ENCODE measurements at regions not wholly inside any gene's neighbourhood (a gene's known extent, or its start where the extent isn't known, plus 50 kb on each side); places are given as distances from the start of the nearest gene placed in this dataset.

GRCh38 chr5:94031631-94032030, 290.2 kb upstream of the POU5F2 start:
- Histone ChIP-seq H3K27me3 (ENCODE audit: insufficient read depth) (no peaks in the 10 kb centered on the region), H3K4me1 (ENCODE audit: insufficient read depth) (peaks cover 18% of the 10 kb centered on the region), H3K27ac (ENCODE audit: low read depth) (no peak overlapping the region), H3K36me3 (ENCODE audit: insufficient read depth) (no peaks in the 10 kb centered on the region), H3F3A (replicated peaks; ENCODE audit: low read depth) (no peaks in the 10 kb centered on the region), H3K9me2 (ENCODE audit: insufficient read depth) (peaks cover 16% of the 10 kb centered on the region; the same call in 1 of the 2 replicates), H3K79me2 (replicated peaks; ENCODE audit: insufficient read depth) (no peaks in the 10 kb centered on the region), H3K4me2 (no peak overlapping the region), H4K20me1 (replicated peaks; ENCODE audit: insufficient read depth) (no peaks in the 10 kb centered on the region), H2AFZ (no peak overlapping the region), H3K4me3 (no peak overlapping the region)
- DNase-seq (ENCODE audit: low spot score) (no peak), ATAC-seq (no peak)
- Mint-ChIP-seq H3K27ac (no peak overlapping the region), H3K4me1 (peaks cover 20% of the 10 kb centered on the region), H3K9me3 (peaks cover 5% of the 10 kb centered on the region), H3K4me3 (no peak overlapping the region), H3K27me3 (ENCODE audit: insufficient read depth, low read depth, poor library complexity) (no peaks in the 10 kb centered on the region), H3K36me3 (ENCODE audit: low read depth) (peaks cover 20% of the 10 kb centered on the region)
- TF ChIP-seq NANOG (IDR thresholded peaks at IDR 0.05; ENCODE audit: borderline replicate concordance) = no peak
- no peak for TF ChIP-seq STAT1 (IDR thresholded peaks at IDR 0.05; ENCODE audit: unreplicated experiment)
- no peak for TF ChIP-seq EZH2phosphoT487 (IDR thresholded peaks at IDR 0.05; ENCODE audit: unreplicated experiment)

GRCh38 chr5:94028001-94028400, 286.6 kb upstream of the POU5F2 start:
- Histone ChIP-seq H3K27ac (ENCODE audit: low read depth) (no peak overlapping the region), H3K4me3 (no peak overlapping the region), H2AFZ (no peak overlapping the region)

More at GRCh38 chr5:94028001-94028400, 286.6 kb upstream of the POU5F2 start:
- Mint-ChIP-seq H3K27me3 (ENCODE audit: insufficient read depth, low read depth, poor library complexity) (no peaks in the 10 kb centered on the region), H3K27ac (no peak overlapping the region), H3K9me3 (peaks cover 8% of the 10 kb centered on the region), H3K4me3 (no peak overlapping the region), H3K4me1 (peaks cover 17% of the 10 kb centered on the region), H3K36me3 (ENCODE audit: low read depth) (peaks cover 25% of the 10 kb centered on the region)
- H3K36me3 ChIP-seq (ENCODE audit: insufficient read depth) = no peaks in the 10 kb centered on the region
- DNase-seq (ENCODE audit: low spot score) = no peak
- H3K79me2 ChIP-seq (replicated peaks; ENCODE audit: insufficient read depth) = no peaks in the 10 kb centered on the region
- no peaks in the 10 kb centered on the region for H3F3A ChIP-seq (replicated peaks; ENCODE audit: low read depth)
- peaks cover 17% of the 10 kb centered on the region; the same call in 1 of the 2 replicates for H3K9me2 ChIP-seq (ENCODE audit: insufficient read depth)
- no peaks in the 10 kb centered on the region for H3K27me3 ChIP-seq (ENCODE audit: insufficient read depth)
- no peak for ATAC-seq
- TF ChIP-seq REST (IDR thresholded peaks at IDR 0.05; ENCODE audit: unreplicated experiment) (no peak), CREB1 (CRISPR knock-in tag; IDR thresholded peaks at IDR 0.05; ENCODE audit: low read depth) (no peak), NANOG (IDR thresholded peaks at IDR 0.05; ENCODE audit: borderline replicate concordance) (no peak)
- H3K4me1 ChIP-seq (ENCODE audit: insufficient read depth) = no peaks in the 10 kb centered on the region
- 0 out of 2 replicates have a peak overlapping the region, but pooled peaks have one; percentile 4 for H3K4me2 ChIP-seq
- no peaks in the 10 kb centered on the region for H4K20me1 ChIP-seq (replicated peaks; ENCODE audit: insufficient read depth)
